OCI-LY7 (cell line): ENCODE measurements at regions not wholly inside any gene's neighbourhood (a gene's known extent, or its start where the extent isn't known, plus 50 kb on each side); places are given as distances from the start of the nearest gene placed in this dataset.

ENCODE experiments used
- CTCF ChIP-seq: fragments of 200-600 bp; sonication (generic); conservative IDR thresholded peaks from 2 replicates; pipeline ENCODE4 v1.5.1; 2014; ENCODE audit warnings: mild to moderate bottlenecking, antibody characterized with exemption, low read length, moderate library complexity, mixed read lengths
- EZH2phosphoT487 ChIP-seq: fragments of 200-600 bp; sonication (generic); IDR thresholded peaks from 2 replicates; pipeline ENCODE4 v1.6.1; 2018; ENCODE audit warnings: low read depth, borderline replicate concordance, mild to moderate bottlenecking, mixed run types, antibody characterized with exemption, low read length, moderate library complexity, mixed read lengths

GRCh38 chr3:94520364-94520763 is 457.5 kb downstream of the NSUN3 start:
- TF ChIP-seq CTCF (no peak), EZH2phosphoT487 (no peak)
